Prostate gland (tissue), 2 donors: ENCODE measurements at regions not wholly inside any gene's neighbourhood (a gene's known extent, or its start where the extent isn't known, plus 50 kb on each side); places are given as distances from the start of the nearest gene placed in this dataset.

Source experiments
- CTCF ChIP-seq, 4 experiments: fragments of 200-600 bp in 2 of 4; fragments of 450-650 bp in 2 of 4; sonication (generic) in 2 of 4; IDR thresholded peaks; 1 replicate in 3 of 4; 2 replicates in 1 of 4; pipeline ENCODE4 v1.5.1; 2016 to 2019; ENCODE audit warnings: antibody characterized with exemption in 4 of 4, mild to moderate bottlenecking in 2 of 4, moderate library complexity in 2 of 4
- POLR2A ChIP-seq: fragments of 450-650 bp; IDR thresholded peaks from one replicate; pipeline ENCODE4 v1.6.1; 2016; ENCODE audit warnings: antibody characterized with exemption, mild to moderate bottlenecking
- POLR2AphosphoS5 ChIP-seq: sonication (generic); formaldehyde crosslinking; IDR thresholded peaks from one replicate; pipeline ENCODE4 v1.6.1; 2017; ENCODE audit warnings: antibody characterized with exemption

- TF ChIP-seq CTCF (IDR thresholded peaks at IDR 0.05) (no peak), POLR2AphosphoS5 (no peak), POLR2A (no peak)
Observed at GRCh38 chr9:75633451-75634057, 256.9 kb upstream of the PCSK5 start.
